ENCODE measurements at regions not wholly inside any gene's neighbourhood (a gene's known extent, or its start where the extent isn't known, plus 50 kb on each side); places are given as distances from the start of the nearest gene placed in this dataset.

GRCh38 chr2:2947406-2947805 is 430.2 kb downstream of the EIPR1 start:
- Histone ChIP-seq H3K36me3 (ENCODE audit: control insufficient read depth in 2 of 4, insufficient read depth in 4 of 4, low read length in 3 of 4) (no peaks in the 10 kb centered on the region), H2BK20ac (ENCODE audit: low read length) (no peak overlapping the region), H2BK15ac (ENCODE audit: low read length) (no peak overlapping the region), H2AFZ (ENCODE audit: low read length) (no peak overlapping the region), H3K56ac (replicated peaks; ENCODE audit: insufficient read length, low read depth, low read length) (no peak overlapping the region), H3K23ac (ENCODE audit: insufficient read length) (no peak overlapping the region), H3K14ac (ENCODE audit: insufficient read length) (no peak overlapping the region), H3K18ac (ENCODE audit: extremely low read depth, low read length) (no peak overlapping the region), H3K4me1 (replicated peaks in 1 of 4; ENCODE audit: control insufficient read depth in 3 of 4, insufficient read depth in 4 of 4, low read length in 3 of 4) (no peaks in the 10 kb centered on the region), H4K5ac (ENCODE audit: insufficient read length, low read depth, low read length) (no peak overlapping the region), H2AK5ac (ENCODE audit: low read depth, low read length) (no peak overlapping the region), H4K91ac (replicated peaks; ENCODE audit: insufficient read length, low read length) (no peak overlapping the region), H2BK12ac (ENCODE audit: low read depth, low read length) (no peak overlapping the region), H3K4me2 (ENCODE audit: insufficient read depth in 1 of 2, low read depth in 2 of 2, low read length in 2 of 2) (no peak overlapping the region), H3K79me1 (ENCODE audit: low read depth, low read length) (no peaks in the 10 kb centered on the region), H3K27ac (ENCODE audit: low read depth, low read length) (no peak overlapping the region), H3K4me3 (ENCODE audit: extremely low read depth in 1 of 4, insufficient read depth in 2 of 4, low read depth in 3 of 4, low read length in 4 of 4) (no peak overlapping the region), H2BK5ac (ENCODE audit: low read depth, low read length) (no peak overlapping the region), H3K4ac (replicated peaks; ENCODE audit: insufficient read length, low read depth, low read length) (no peak overlapping the region), H3K9ac (replicated peaks in 1 of 4; ENCODE audit: extremely low read depth in 1 of 4, low read depth in 3 of 4, low read length in 3 of 4) (no peak overlapping the region), H3K23me2 (ENCODE audit: low read depth, low read length) (peaks cover 3% of the 10 kb centered on the region; the same call in 1 of the 2 replicates), H3K9me3 (ENCODE audit: insufficient read depth in 2 of 2, low read depth in 1 of 2, low read length in 1 of 2) (no peaks in the 10 kb centered on the region), H4K8ac (ENCODE audit: extremely low read depth, insufficient read depth, low read length) (no peak overlapping the region), H3K27me3 (replicated peaks in 1 of 4; ENCODE audit: control insufficient read depth in 3 of 4, extremely low read depth in 1 of 4, insufficient read depth in 3 of 4, low read length in 3 of 4) (no peaks in the 10 kb centered on the region), H4K20me1 (replicated peaks in 1 of 2; ENCODE audit: control insufficient read depth in 1 of 2, insufficient read depth in 2 of 2, low read length in 2 of 2) (no peaks in the 10 kb centered on the region), H2BK120ac (replicated peaks; ENCODE audit: low read depth, low read length) (no peak overlapping the region), H3K79me2 (ENCODE audit: control insufficient read depth in 1 of 2, insufficient read depth in 2 of 2, low read length in 2 of 2) (no peaks in the 10 kb centered on the region)
- no peak for TF ChIP-seq KDM4A (IDR thresholded peaks at IDR 0.05; ENCODE audit: low read depth, low read length, severe bottlenecking)
- TF ChIP-seq CREB1 (IDR thresholded peaks at IDR 0.05): no peak
- no peak for TF ChIP-seq RXRA (IDR thresholded peaks at IDR 0.05; ENCODE audit: insufficient read depth, low read depth, low read length)
- no peak for TF ChIP-seq SP1 (IDR thresholded peaks at IDR 0.05; ENCODE audit: low read depth, low read length)
- TF ChIP-seq USF2 (IDR thresholded peaks at IDR 0.05; ENCODE audit: low read length): no peak
- no peak for TF ChIP-seq TAF1 (IDR thresholded peaks at IDR 0.05; ENCODE audit: low read depth, low read length)
- TF ChIP-seq, protein P1, sequence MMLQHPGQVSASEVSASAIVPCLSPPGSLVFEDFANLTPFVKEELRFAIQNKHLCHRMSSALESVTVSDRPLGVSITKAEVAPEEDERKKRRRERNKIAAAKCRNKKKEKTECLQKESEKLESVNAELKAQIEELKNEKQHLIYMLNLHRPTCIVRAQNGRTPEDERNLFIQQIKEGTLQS (IDR thresholded peaks at IDR 0.05; ENCODE audit: insufficient read depth, low read depth, low read length): no peak
- no peak for TF ChIP-seq SIX5 (IDR thresholded peaks at IDR 0.05; ENCODE audit: low read depth, low read length)
- TF ChIP-seq SIRT6 (IDR thresholded peaks at IDR 0.05; ENCODE audit: low read length): no peak
- TF ChIP-seq TBP (IDR thresholded peaks at IDR 0.05; ENCODE audit: low read depth, low read length): no peak
- TF ChIP-seq MAFK (IDR thresholded peaks at IDR 0.05; ENCODE audit: low read depth, low read length): no peak
- DNase-seq (ENCODE audit: low read depth in 1 of 2, low spot score in 2 of 2) (no peak), FAIRE-seq (no peak)
- ChIA-PET CTCF (ENCODE audit: partially characterized antibody) (no interaction called here), POLR2A (ENCODE audit: partially characterized antibody) (no interaction called here)

Measured in H1 (cell line).